Liver (tissue), 3 donors: ENCODE measurements at regions not wholly inside any gene's neighbourhood (a gene's known extent, or its start where the extent isn't known, plus 50 kb on each side); places are given as distances from the start of the nearest gene placed in this dataset.

Experiments
- HNF4A ChIP-seq, 2 donors: conservative IDR thresholded peaks; 2 replicates each; pipeline ENCODE4 v1.6.1; 2016; ENCODE audit warnings: antibody characterized with exemption in 2 of 2, mild to moderate bottlenecking in 2 of 2
- JUND ChIP-seq, 2 donors: IDR thresholded peaks; 2 replicates each; pipeline ENCODE4 v1.6.1; 2016; ENCODE audit warnings: antibody characterized with exemption in 2 of 2
- RAD21 ChIP-seq, 2 donors: IDR thresholded peaks; 2 replicates each; pipeline ENCODE4 v1.6.1; 2016; ENCODE audit warnings: antibody characterized with exemption in 2 of 2, mild to moderate bottlenecking in 2 of 2
- TAF1 ChIP-seq: conservative IDR thresholded peaks from 2 replicates; pipeline ENCODE4 v1.6.1; 2016; ENCODE audit warnings: antibody characterized with exemption, mild to moderate bottlenecking
- YY1 ChIP-seq: IDR thresholded peaks from 2 replicates; pipeline ENCODE4 v1.6.1; 2016; ENCODE audit warnings: antibody characterized with exemption, mild to moderate bottlenecking
- ZBTB33 ChIP-seq: IDR thresholded peaks from 2 replicates; pipeline ENCODE4 v1.6.1; 2016; ENCODE audit warnings: antibody characterized with exemption
- TF ChIP-seq, protein P1 (sequence below): fragments of 150-350 bp; IDR thresholded peaks from 2 replicates; pipeline ENCODE4 v1.5.1; 2017; ENCODE audit warnings: improper control_type of control experiment, low read depth, low read length; ENCODE audit not compliant: missing input control
- TF ChIP-seq, protein P2 (sequence below): IDR thresholded peaks from 2 replicates; pipeline ENCODE4 v1.6.1; 2016; ENCODE audit warnings: antibody characterized with exemption, mild to moderate bottlenecking
- TF ChIP-seq, protein P3 (sequence below): IDR thresholded peaks from 2 replicates; pipeline ENCODE4 v1.6.1; 2016; ENCODE audit warnings: antibody characterized with exemption
- donor health status: healthy.
- donor health status: healthy.

DNA sequence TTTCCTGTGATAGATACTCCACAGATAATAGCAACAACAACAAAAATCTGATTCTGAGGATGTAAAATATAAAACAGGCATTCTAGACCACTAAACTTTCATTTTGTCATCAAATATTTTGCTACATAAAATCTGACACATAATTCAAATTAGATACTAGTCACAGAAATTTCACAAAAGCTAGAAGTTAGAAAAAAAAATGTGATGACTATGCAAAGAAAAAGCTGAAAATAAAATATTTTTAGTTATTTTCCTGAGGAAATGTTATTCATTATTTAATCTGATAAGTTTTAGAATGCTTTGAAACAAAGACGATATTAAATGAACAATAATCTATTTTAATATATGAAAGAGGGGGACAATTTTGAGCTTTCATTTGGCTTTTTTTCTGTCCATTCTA lies 357.2 kb downstream of the SLITRK6 start:
- TF ChIP-seq ZBTB33 (no peak), YY1 (no peak), HNF4A (conservative IDR thresholded peaks at IDR 0.05) (no peak), JUND (IDR thresholded peaks at IDR 0.05) (no peak), TAF1 (no peak), RAD21 (IDR thresholded peaks at IDR 0.05) (no peak)
- TF ChIP-seq, protein P1, sequence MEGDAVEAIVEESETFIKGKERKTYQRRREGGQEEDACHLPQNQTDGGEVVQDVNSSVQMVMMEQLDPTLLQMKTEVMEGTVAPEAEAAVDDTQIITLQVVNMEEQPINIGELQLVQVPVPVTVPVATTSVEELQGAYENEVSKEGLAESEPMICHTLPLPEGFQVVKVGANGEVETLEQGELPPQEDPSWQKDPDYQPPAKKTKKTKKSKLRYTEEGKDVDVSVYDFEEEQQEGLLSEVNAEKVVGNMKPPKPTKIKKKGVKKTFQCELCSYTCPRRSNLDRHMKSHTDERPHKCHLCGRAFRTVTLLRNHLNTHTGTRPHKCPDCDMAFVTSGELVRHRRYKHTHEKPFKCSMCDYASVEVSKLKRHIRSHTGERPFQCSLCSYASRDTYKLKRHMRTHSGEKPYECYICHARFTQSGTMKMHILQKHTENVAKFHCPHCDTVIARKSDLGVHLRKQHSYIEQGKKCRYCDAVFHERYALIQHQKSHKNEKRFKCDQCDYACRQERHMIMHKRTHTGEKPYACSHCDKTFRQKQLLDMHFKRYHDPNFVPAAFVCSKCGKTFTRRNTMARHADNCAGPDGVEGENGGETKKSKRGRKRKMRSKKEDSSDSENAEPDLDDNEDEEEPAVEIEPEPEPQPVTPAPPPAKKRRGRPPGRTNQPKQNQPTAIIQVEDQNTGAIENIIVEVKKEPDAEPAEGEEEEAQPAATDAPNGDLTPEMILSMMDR = no peak
- TF ChIP-seq, protein P2, sequence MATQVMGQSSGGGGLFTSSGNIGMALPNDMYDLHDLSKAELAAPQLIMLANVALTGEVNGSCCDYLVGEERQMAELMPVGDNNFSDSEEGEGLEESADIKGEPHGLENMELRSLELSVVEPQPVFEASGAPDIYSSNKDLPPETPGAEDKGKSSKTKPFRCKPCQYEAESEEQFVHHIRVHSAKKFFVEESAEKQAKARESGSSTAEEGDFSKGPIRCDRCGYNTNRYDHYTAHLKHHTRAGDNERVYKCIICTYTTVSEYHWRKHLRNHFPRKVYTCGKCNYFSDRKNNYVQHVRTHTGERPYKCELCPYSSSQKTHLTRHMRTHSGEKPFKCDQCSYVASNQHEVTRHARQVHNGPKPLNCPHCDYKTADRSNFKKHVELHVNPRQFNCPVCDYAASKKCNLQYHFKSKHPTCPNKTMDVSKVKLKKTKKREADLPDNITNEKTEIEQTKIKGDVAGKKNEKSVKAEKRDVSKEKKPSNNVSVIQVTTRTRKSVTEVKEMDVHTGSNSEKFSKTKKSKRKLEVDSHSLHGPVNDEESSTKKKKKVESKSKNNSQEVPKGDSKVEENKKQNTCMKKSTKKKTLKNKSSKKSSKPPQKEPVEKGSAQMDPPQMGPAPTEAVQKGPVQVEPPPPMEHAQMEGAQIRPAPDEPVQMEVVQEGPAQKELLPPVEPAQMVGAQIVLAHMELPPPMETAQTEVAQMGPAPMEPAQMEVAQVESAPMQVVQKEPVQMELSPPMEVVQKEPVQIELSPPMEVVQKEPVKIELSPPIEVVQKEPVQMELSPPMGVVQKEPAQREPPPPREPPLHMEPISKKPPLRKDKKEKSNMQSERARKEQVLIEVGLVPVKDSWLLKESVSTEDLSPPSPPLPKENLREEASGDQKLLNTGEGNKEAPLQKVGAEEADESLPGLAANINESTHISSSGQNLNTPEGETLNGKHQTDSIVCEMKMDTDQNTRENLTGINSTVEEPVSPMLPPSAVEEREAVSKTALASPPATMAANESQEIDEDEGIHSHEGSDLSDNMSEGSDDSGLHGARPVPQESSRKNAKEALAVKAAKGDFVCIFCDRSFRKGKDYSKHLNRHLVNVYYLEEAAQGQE = no peak
- TF ChIP-seq, protein P3, sequence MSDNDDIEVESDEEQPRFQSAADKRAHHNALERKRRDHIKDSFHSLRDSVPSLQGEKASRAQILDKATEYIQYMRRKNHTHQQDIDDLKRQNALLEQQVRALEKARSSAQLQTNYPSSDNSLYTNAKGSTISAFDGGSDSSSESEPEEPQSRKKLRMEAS = no peak
